K562 (cell line): ENCODE measurements at regions not wholly inside any gene's neighbourhood (a gene's known extent, or its start where the extent isn't known, plus 50 kb on each side); places are given as distances from the start of the nearest gene placed in this dataset.

ENCODE experiments used
- ATAC-seq: fragments of 200-7000 bp; cut with Tn5 transposase; 3 replicates; pipeline ENCODE4 v1.9.1; 2020; ENCODE audit warnings: moderate library complexity
- BruUV-seq: library from RNA; stranded (reverse); fragments of 400-500 nt; replicated peaks from 2 replicates; lab custom pipeline; 2021; lab: Mats Ljungman, UMichigan
- CTCF ChIA-PET: fragments of 300-600 bp; formaldehyde crosslinking; extraction: SDS; loops from one replicate; lab custom pipeline; 2021; ENCODE audit warnings: low intra/inter-chr PET ratio; lab: Yijun Ruan, JAX
- POLR2A ChIA-PET: fragments of 300-600, 350-650 bp; sonication (Branson Sonifier 250); formaldehyde crosslinking; extraction: SDS; loops from one replicate; lab custom pipeline; 2021; ENCODE audit warnings: antibody characterized with exemption, inconsistent platforms; lab: Yijun Ruan, JAX
- DNase-seq, 4 experiments: peaks; one replicate each; pipeline versions ENCODE4 v3.0.0 to v3.0.0-alpha.2; 2011 to 2018; ENCODE audit warnings: low spot score in 3 of 4, mixed read lengths in 3 of 4; ENCODE audit errors: extremely low read depth in 1 of 4
- FAIRE-seq: peaks from 2 replicates; lab custom pipeline; 2011; peaks lifted over from hg19 to GRCh38; lab: Jason Lieb, UNC
- H2AFZ ChIP-seq: 2 replicates; pipeline ENCODE4 v1.6.0; 2011; ENCODE audit warnings: low read depth, low read length, control low read depth, inconsistent platforms
- H3K27ac ChIP-seq: fragments of 200-600 bp; 3 replicates; pipeline ENCODE4 v1.8.0; 2011; ENCODE audit warnings: low read depth, mild to moderate bottlenecking, control low read depth, inconsistent platforms, low read length, moderate library complexity, mixed read lengths; ENCODE audit errors: extremely low read depth
- H3K27me3 ChIP-seq, 2 experiments: fragments of 300-600 bp in 1 of 2; 2 replicates in 1 of 2; 3 replicates in 1 of 2; pipeline versions ENCODE4 v1.6.0 to v1.8.0; 2011; ENCODE audit warnings: inconsistent platforms in 2 of 2, low read length in 2 of 2, mild to moderate bottlenecking in 1 of 2, mixed read lengths in 1 of 2, moderate library complexity in 1 of 2; ENCODE audit not compliant: control insufficient read depth in 2 of 2, insufficient read depth in 2 of 2
- H3K36me3 ChIP-seq: fragments of 300-600 bp; 3 replicates; pipeline ENCODE4 v1.8.0; 2011; ENCODE audit warnings: mild to moderate bottlenecking, low read length, inconsistent platforms; ENCODE audit not compliant: control insufficient read depth, insufficient read depth
- H3K4me1 ChIP-seq, 2 experiments: fragments of 200-600 bp in 1 of 2; replicated peaks in 1 of 2; 2 replicates in 1 of 2; 3 replicates in 1 of 2; pipeline versions ENCODE4 v1.5.1 to v1.8.0; 2011; ENCODE audit warnings: inconsistent platforms in 2 of 2, low read length in 2 of 2, mild to moderate bottlenecking in 1 of 2, mixed read lengths in 1 of 2, moderate library complexity in 1 of 2; ENCODE audit not compliant: control insufficient read depth in 2 of 2, insufficient read depth in 2 of 2
- H3K4me2 ChIP-seq: 2 replicates; pipeline ENCODE4 v1.6.1; 2011; ENCODE audit warnings: low read length, control low read depth, inconsistent platforms, mixed read lengths; ENCODE audit not compliant: insufficient read depth
- H3K4me3 ChIP-seq: fragments of 200-600 bp; sonication (generic), shearing (Covaris generic); 2 replicates; pipeline ENCODE4 v1.5.1; 2016; ENCODE audit warnings: control low read depth, inconsistent platforms
- H3K79me2 ChIP-seq: fragments of 200-600 bp; 3 replicates; pipeline ENCODE4 v1.8.0; 2011; ENCODE audit warnings: low read length, inconsistent platforms; ENCODE audit not compliant: control insufficient read depth, insufficient read depth
- H3K9ac ChIP-seq, 2 experiments: 2 replicates each; pipeline versions ENCODE4 v1.6.0 to v1.6.1; 2011; ENCODE audit warnings: low read depth in 2 of 2, low read length in 2 of 2, control low read depth in 1 of 2, inconsistent platforms in 1 of 2, mild to moderate bottlenecking in 1 of 2, mixed read lengths in 1 of 2; ENCODE audit not compliant: insufficient read depth in 1 of 2
- H3K9me1 ChIP-seq: one replicate; pipeline ENCODE4 v1.6.0; 2011; ENCODE audit warnings: inconsistent platforms, mild to moderate bottlenecking, low read length, moderate library complexity; ENCODE audit not compliant: control insufficient read depth, insufficient read depth
- H3K9me3 ChIP-seq: replicated peaks from 2 replicates; pipeline ENCODE4 v1.5.1; 2011; ENCODE audit warnings: low read depth, low read length, inconsistent platforms; ENCODE audit not compliant: control insufficient read depth, insufficient read depth
- H4K20me1 ChIP-seq: replicated peaks from 2 replicates; pipeline ENCODE4 v1.6.1; 2011; ENCODE audit warnings: low read length, inconsistent platforms, mixed read lengths; ENCODE audit not compliant: control insufficient read depth, insufficient read depth
- ATF6 ChIP-seq: sonication (generic); formaldehyde crosslinking; IDR thresholded peaks from 2 replicates; pipeline ENCODE4 v1.4.0; 2020; ENCODE audit warnings: mild to moderate bottlenecking, missing genetic modification reagents
- DACH1 ChIP-seq: fragments of 450-650 bp; IDR thresholded peaks from 2 replicates; pipeline ENCODE4 v1.6.1; 2018; ENCODE audit not compliant: partially characterized antibody
- ELK3 ChIP-seq: fragments of 450-650 bp; formaldehyde crosslinking; IDR thresholded peaks from 2 replicates; pipeline ENCODE4 v1.4.0; 2020; ENCODE audit warnings: mild to moderate bottlenecking
- FIP1L1 ChIP-seq: fragments of 200-400 bp; formaldehyde crosslinking; IDR thresholded peaks from 2 replicates; pipeline ENCODE4 v1.6.1; 2018; ENCODE audit warnings: mild to moderate bottlenecking, low read depth, low read length; ENCODE audit not compliant: poor library complexity, severe bottlenecking
- HNRNPK ChIP-seq: fragments of 200-400 bp; formaldehyde crosslinking; IDR thresholded peaks from one replicate; pipeline ENCODE4 v1.6.1; 2018; ENCODE audit warnings: mild to moderate bottlenecking, low read depth, low read length; ENCODE audit not compliant: poor library complexity, severe bottlenecking
- L3MBTL2 ChIP-seq: fragments of 450-650 bp; IDR thresholded peaks from 2 replicates; pipeline ENCODE4 v1.6.1; 2016; ENCODE audit warnings: mild to moderate bottlenecking, moderate library complexity
- MCM3 ChIP-seq: fragments of 450-650 bp; IDR thresholded peaks from 2 replicates; pipeline ENCODE4 v1.6.1; 2016
- MXI1 ChIP-seq: IDR thresholded peaks from 2 replicates; pipeline ENCODE4 v1.6.1; 2011; ENCODE audit warnings: low read depth, mild to moderate bottlenecking, improper control_type of control experiment, low read length
- PML ChIP-seq: IDR thresholded peaks from 2 replicates; pipeline ENCODE4 v1.6.1; 2012; ENCODE audit warnings: low read length, inconsistent platforms
- POU5F1 ChIP-seq: fragments of 150-350 bp; IDR thresholded peaks from 2 replicates; pipeline ENCODE4 v1.6.1; 2014; ENCODE audit warnings: borderline replicate concordance, low read length, low read depth, mild to moderate bottlenecking; ENCODE audit not compliant: partially characterized antibody
- RBFOX2 ChIP-seq: fragments of 200-400 bp; formaldehyde crosslinking; IDR thresholded peaks from 2 replicates; pipeline ENCODE4 v1.6.1; 2017; ENCODE audit warnings: low read depth, mild to moderate bottlenecking, low read length, moderate library complexity
- SMARCB1 ChIP-seq: IDR thresholded peaks from 2 replicates; pipeline ENCODE4 v1.6.1; 2011; ENCODE audit warnings: improper control_type of control experiment, low read depth; ENCODE audit not compliant: insufficient read length
- USF2 ChIP-seq: sonication (generic); formaldehyde crosslinking; IDR thresholded peaks from 2 replicates; pipeline ENCODE4 v1.5.0; 2020; ENCODE audit warnings: missing genetic modification reagents
- ZBTB12 ChIP-seq: fragments of 250-450 bp; sonication (Bioruptor Pico); IDR thresholded peaks from 2 replicates; pipeline ENCODE4 v1.4.0; 2020
- ZNF395 ChIP-seq: fragments of 200-800 bp; sonication (Bioruptor generic); IDR thresholded peaks from 2 replicates; pipeline ENCODE4 v1.6.1; 2017; ENCODE audit warnings: missing genetic modification characterization, missing compliant biosample characterization
- WGBS: fragments of 100-300 bp; shearing (Covaris generic); methylation state at CpG from one replicate; pipeline ENCODE4 v1.1.6; 2016; ENCODE audit warnings: low coverage, mixed read lengths; ENCODE audit not compliant: insufficient coverage; ENCODE audit errors: missing lambda C conversion rate; 5-methylcytosine and 5-hydroxymethylcytosine counted together
- in situ Hi-C: fragments of 300-500 bp; cut with MboI; formaldehyde crosslinking; loops from 4 replicates; pipeline ENCODE4 v1.15.0; 2018; ENCODE audit warnings: inconsistent platforms, mixed read lengths
- intact Hi-C: fragments of 100-400 bp; cut with micrococcal nuclease; formaldehyde crosslinking; loops from 2 replicates; pipeline ENCODE4 v1.14.2; 2022

- no peak for TF ChIP-seq ZBTB12
- TF ChIP-seq PML = no peak
- no peak for TF ChIP-seq ATF6
- TF ChIP-seq FIP1L1 = no peak
Observed at GRCh38 chr7:113730309-113730955, 188.4 kb downstream of the PPP1R3A start (continued).

GRCh38 chr7:113727486-113727885 is 191.3 kb downstream of the PPP1R3A start:
- Histone ChIP-seq H3K4me2 (no peak overlapping the region), H3K9ac (no peak overlapping the region), H2AFZ (no peak overlapping the region), H3K4me3 (no peak overlapping the region), H3K27me3 (no peaks in the 10 kb centered on the region), H3K9me1 (no peaks in the 10 kb centered on the region), H3K27ac (no peak overlapping the region), H3K4me1 (no peaks in the 10 kb centered on the region), H3K79me2 (no peaks in the 10 kb centered on the region), H4K20me1 (no peaks in the 10 kb centered on the region), H3K36me3 (no peaks in the 10 kb centered on the region), H3K9me3 (no peaks in the 10 kb centered on the region)
- FAIRE-seq = no peak
- CTCF ChIA-PET = interaction anchor here (0.7 kb wide), 1 partner anchor 725 kb away, joined by 3 read pairs; no protein-coding TSS in a partner anchor
- BruUV-seq = no TSS peak
- no peak for ATAC-seq
- 0% methylated on average over 3 of the region's 3 CpGs for WGBS
- intact Hi-C loops (no loop called here), in situ Hi-C loops (no loop called here)
- no peak for DNase-seq
- POLR2A ChIA-PET = no interaction called here
- TF ChIP-seq POU5F1 (no peak), MCM3 (no peak), RBFOX2 (no peak), USF2 (CRISPR knock-in tag) (no peak), HNRNPK (no peak), MXI1 (no peak), ZNF395 (CRISPR knock-in tag) (no peak), SMARCB1 (no peak), L3MBTL2 (no peak), ELK3 (CRISPR knock-in tag) (no peak), DACH1 (no peak)
